C1 segment of cervical spinal cord (tissue), 14 donors: ENCODE measurements at regions not wholly inside any gene's neighbourhood (a gene's known extent, or its start where the extent isn't known, plus 50 kb on each side); places are given as distances from the start of the nearest gene placed in this dataset.
"Not testable (repeated sequence)": the region's sequence is repeated elsewhere in the genome, so short reads cannot be mapped to it uniquely, and the experiment has no call there.

ENCODE experiments used
- DNase-seq, 14 donors: peaks; one replicate each; lab custom pipeline; 2025; lab: John Stamatoyannopoulos, UW

- not testable (repeated sequence) for DNase-seq
Observed at GRCh38 chr2:39830610-39831009, 51.6 kb upstream of the THUMPD2 start.
